ENCODE measurements at regions not wholly inside any gene's neighbourhood (a gene's known extent, or its start where the extent isn't known, plus 50 kb on each side); places are given as distances from the start of the nearest gene placed in this dataset.

DNA sequence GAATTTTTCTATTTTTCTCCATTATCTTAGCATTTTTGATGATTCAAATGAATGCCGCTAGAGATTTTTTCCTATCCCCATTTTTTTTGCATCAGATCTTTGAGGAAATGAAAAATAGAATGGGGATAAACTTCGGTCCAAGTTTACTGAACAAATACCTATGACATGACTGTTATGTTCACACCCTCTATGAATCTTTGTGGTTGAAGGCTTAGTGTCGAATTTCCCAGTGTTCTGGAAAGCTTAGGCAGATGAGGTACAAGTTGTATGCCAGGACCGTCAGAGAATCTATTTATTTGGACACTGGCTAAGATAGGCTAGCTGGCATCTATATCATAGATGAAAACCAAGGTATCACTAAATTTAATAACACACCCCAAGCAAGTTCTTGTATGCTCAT, 123.4 kb downstream of the SPCS3 start:
- TF ChIP-seq CTCF (IDR thresholded peaks at IDR 0.05) (no peak), POLR2A (IDR thresholded peaks at IDR 0.05) (no peak)
- no peak for DNase-seq (ENCODE audit: low spot score in 2 of 2)
- intact Hi-C loops (cut with DNase I; ENCODE audit: low total_unique reads): no loop called here
- 36 to 41% methylated on average over 4 of the region's 4 CpGs for WGBS, 2 donors
- no peak overlapping the region for H3K4me3 ChIP-seq (ENCODE audit: low read depth, poor library complexity, severe bottlenecking)

DNA sequence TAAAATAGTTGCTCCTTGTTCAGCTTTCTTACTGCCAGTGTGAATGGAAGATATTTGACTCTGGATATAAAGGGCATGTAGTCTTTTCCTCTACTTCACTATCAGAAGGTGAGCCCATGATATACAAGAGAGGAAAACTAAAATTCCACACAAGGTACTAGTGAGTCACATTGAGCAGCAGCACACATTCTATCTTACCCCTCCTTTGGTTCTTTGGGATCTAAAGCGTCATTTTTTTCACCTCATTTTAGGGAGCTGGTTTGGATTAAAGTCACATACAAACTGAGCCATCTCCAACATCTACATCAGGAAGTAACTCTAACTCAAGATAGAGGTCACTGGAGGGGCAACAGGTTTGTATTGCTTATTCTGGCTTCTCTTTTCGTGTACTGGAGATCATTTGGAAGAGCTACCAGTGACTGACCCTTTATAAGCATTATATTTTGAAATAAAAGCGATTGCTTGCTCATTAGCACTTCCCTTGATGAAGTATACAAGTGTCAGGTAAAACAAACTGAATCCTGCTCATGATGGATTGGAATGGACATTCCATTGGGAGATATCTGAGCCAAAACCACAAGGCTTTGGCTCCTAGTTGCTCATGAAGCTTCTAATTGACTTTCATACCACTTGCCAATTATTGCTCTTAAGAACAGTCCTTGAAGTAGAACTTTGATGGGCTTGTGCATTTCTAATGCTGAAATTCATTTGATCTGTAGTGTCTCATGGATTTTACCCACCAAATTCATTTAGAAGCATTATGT, 124.1 kb downstream of the SPCS3 start:
- no peak for DNase-seq (ENCODE audit: low spot score in 2 of 2)
- intact Hi-C loops (cut with DNase I; ENCODE audit: low total_unique reads): no loop called here
- WGBS, 2 donors: 54 to 68% methylated on average over 3 of the region's 3 CpGs
- no peak for TF ChIP-seq POLR2A (IDR thresholded peaks at IDR 0.05)
- no peak for TF ChIP-seq CTCF (IDR thresholded peaks at IDR 0.05)
- no peak overlapping the region for H3K4me3 ChIP-seq (ENCODE audit: low read depth, poor library complexity, severe bottlenecking)

GRCh38 chr4:176444741-176445140, 125.0 kb downstream of the SPCS3 start:
- no peak overlapping the region for H3K4me3 ChIP-seq (ENCODE audit: low read depth, poor library complexity, severe bottlenecking)
- TF ChIP-seq POLR2A (IDR thresholded peaks at IDR 0.05): no peak
- no peak for TF ChIP-seq CTCF (IDR thresholded peaks at IDR 0.05)
- whole genome bisulfite sequencing, 2 donors: 71 to 82% methylated on average over 3 of the region's 3 CpGs

GRCh38 chr4:176448761-176449160, 129.0 kb downstream of the SPCS3 start:
- TF ChIP-seq POLR2A (IDR thresholded peaks at IDR 0.05): no peak
- no peak for TF ChIP-seq CTCF (IDR thresholded peaks at IDR 0.05)
- H3K4me3 ChIP-seq (ENCODE audit: low read depth, poor library complexity, severe bottlenecking): no peak overlapping the region
- intact Hi-C loops (cut with DNase I; ENCODE audit: low total_unique reads): no loop called here
- WGBS, 2 donors: 96 to 99% methylated on average over 3 of the region's 3 CpGs
- DNase-seq (ENCODE audit: low spot score in 2 of 2): no peak

More at GRCh38 chr4:176444741-176445140, 125.0 kb downstream of the SPCS3 start:
- intact Hi-C loops (cut with DNase I; ENCODE audit: low total_unique reads): no loop called here
- DNase-seq (ENCODE audit: low spot score in 2 of 2): no peak

GRCh38 chr4:176451443-176451842, 131.7 kb downstream of the SPCS3 start:
- H3K4me3 ChIP-seq (ENCODE audit: low read depth, poor library complexity, severe bottlenecking): no peak overlapping the region
- 84 to 88% methylated on average over 6 of the region's 6 CpGs for WGBS, 2 donors
- TF ChIP-seq CTCF (IDR thresholded peaks at IDR 0.05) (no peak), POLR2A (IDR thresholded peaks at IDR 0.05) (no peak)
- intact Hi-C loops (cut with DNase I; ENCODE audit: low total_unique reads): no loop called here
- no peak for DNase-seq (ENCODE audit: low spot score in 2 of 2)

GRCh38 chr4:176453079-176453478, 133.3 kb downstream of the SPCS3 start:
- DNase-seq (ENCODE audit: low spot score in 2 of 2): no peak
- no peak for TF ChIP-seq CTCF (IDR thresholded peaks at IDR 0.05)
- TF ChIP-seq POLR2A (IDR thresholded peaks at IDR 0.05): no peak
- intact Hi-C loops (cut with DNase I; ENCODE audit: low total_unique reads): no loop called here
- H3K4me3 ChIP-seq (ENCODE audit: low read depth, poor library complexity, severe bottlenecking): no peak overlapping the region
